T-helper 1 cell treated with Interleukin-12 subunit alpha and Interleukin-12 subunit beta and Interleukin-4 antibody, amounts not matched to agents 30 ng/mL and 1 ng/mL, for 36 hours (primary cell): ENCODE measurements at regions not wholly inside any gene's neighbourhood (a gene's known extent, or its start where the extent isn't known, plus 50 kb on each side); places are given as distances from the start of the nearest gene placed in this dataset.

ENCODE experiments used
- intact Hi-C: fragments of 100-400 bp; cut with micrococcal nuclease; formaldehyde crosslinking; loops from one replicate; pipeline ENCODE4 v1.15.1; 2024

GRCh38 chr13:70908795-70909194 lies 800.5 kb upstream of the KLHL1 start:
- intact Hi-C loops: no loop called here

DNA sequence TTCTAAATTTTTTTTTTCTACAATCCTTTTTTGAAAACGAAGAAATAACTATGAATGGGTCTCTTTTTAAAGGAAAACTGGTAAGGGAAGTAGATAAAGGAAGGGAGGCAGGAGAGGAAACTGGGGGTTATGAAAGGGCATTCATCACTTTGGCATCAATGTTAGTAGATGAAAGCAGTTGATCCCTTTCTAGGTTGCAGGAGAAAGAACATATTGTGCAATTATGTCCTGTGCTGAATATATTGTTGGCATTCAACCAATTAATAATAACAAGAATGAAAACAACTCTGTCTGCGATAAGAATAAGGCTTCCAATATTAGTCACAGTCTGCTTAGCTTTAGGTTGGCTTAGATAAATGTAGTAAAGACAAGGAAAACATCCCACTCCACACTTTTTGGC lies 796.8 kb upstream of the KLHL1 start:
- intact Hi-C loops: no loop called here

DNA sequence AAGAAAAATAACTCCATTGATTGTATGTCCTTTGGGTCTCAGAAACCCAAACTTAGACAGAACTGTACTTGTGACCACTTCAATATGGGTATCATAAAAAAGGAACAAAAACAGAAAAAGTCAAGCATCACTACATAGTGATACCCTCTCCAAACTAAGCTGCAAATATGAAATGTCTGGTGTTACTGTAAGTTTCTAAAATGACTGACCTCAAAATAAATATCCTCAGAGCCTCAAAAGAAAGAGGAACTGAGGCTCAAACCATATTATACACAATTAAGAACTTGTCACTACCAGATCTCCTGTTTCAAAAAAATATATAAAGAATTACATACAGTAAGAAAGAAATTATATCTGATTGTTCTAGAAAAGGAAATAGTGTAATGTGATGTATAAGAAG lies 787.9 kb upstream of the KLHL1 start:
- intact Hi-C loops: no loop called here

DNA sequence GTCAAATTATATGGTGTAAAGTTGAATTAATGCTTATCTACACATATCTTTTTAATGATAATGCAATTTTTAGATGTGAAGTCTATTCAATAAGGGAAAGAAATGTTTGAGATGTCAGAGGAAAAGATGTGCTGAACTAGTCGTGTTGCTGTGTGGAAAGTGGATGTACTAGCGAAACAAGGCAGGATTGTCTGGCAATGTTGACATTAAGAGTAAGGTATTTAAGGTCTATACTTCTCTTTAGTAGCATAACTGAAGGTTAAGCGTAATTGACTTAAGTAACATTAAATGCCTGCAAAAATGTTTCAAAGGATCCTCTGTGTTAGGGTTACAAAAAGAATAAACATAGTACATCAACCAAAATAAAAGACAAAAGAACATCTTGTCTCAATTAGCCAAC lies 787.3 kb upstream of the KLHL1 start:
- intact Hi-C loops: no loop called here

- intact Hi-C loops: no loop called here
Observed at GRCh38 chr13:70894258-70894657, 786.0 kb upstream of the KLHL1 start.

DNA sequence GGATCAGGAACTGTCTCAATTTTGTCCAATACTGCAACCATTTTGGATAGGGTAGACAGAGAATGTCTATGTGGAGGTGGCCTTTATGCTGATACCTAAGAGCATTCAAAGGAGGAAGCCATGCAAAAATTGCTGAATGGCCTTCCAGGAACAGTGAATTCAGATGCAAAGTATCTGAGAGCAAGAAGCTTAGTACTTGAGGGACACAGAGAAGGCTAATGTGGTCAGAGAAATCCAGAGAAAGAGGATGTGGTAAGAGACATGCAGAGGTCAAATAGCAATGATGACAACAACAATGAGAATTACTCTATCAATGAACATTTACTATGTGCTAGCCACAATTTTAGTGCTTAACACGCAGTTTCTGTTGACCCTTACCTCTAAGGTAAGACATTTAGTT lies 785.6 kb upstream of the KLHL1 start:
- intact Hi-C loops: no loop called here

DNA sequence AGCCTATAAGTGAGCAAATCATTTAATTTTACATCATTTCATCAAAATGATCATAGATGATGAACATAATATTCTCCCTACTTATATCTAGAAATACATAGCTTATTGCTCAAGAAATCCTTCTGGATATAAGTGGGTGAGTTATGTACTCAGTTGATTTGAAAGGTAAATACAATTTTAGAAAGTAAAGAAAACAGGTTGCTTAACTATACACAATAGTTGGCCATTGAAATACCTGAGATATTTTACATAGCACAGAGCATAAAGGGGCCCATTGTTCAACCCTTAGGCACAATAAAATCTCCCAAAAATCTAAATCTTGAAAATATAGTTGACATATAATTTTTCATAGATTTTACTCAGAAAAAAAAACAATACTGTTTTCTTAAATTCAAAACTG lies 782.0 kb upstream of the KLHL1 start:
- intact Hi-C loops: no loop called here

- intact Hi-C loops: no loop called here
Observed at GRCh38 chr13:70889163-70889562, 780.9 kb upstream of the KLHL1 start.

GRCh38 chr13:70884196-70884595 lies 775.9 kb upstream of the KLHL1 start:
- intact Hi-C loops: no loop called here

DNA sequence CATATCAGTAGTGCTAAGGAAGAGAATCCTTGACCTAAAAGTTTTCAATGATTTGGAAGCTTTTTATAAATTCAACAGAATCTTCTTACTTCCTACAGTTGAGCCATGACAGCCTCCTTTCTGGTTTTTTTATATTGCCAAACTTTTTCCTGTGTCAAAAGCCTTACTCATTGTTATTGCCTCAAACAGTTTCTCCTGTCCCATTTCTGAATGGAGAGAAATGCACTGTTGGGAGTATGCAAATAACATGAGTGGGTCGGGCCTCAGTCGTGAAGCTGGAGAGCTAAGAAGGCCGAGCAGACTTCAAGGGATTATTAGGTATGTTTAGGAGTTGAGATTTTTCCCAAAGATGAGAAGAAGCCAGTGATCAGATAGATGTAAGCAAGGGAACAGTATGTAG lies 766.4 kb upstream of the KLHL1 start:
- intact Hi-C loops: no loop called here

DNA sequence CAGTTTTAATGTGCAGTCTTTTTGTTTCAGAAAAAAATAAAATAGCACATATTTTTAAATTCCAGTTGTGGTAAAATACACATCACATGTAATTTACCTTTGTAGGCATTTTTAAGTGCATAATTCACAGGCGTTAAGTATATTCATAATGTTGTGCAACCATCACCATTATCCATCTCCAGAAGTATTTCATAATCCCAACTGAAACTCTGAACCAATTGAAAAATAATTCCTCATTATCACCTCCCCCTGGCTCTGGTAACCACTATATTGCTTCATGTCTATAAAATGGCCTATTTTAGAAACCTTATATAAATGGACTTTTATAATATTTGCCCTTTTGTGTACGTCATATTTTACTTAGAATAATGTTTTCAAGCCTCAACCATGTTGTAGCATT lies 756.5 kb upstream of the KLHL1 start:
- intact Hi-C loops: no loop called here

- intact Hi-C loops: no loop called here
Observed at GRCh38 chr13:70856711-70857110, 748.5 kb upstream of the KLHL1 start.

- intact Hi-C loops: no loop called here
Observed at GRCh38 chr13:70856025-70856424, 747.8 kb upstream of the KLHL1 start.

DNA sequence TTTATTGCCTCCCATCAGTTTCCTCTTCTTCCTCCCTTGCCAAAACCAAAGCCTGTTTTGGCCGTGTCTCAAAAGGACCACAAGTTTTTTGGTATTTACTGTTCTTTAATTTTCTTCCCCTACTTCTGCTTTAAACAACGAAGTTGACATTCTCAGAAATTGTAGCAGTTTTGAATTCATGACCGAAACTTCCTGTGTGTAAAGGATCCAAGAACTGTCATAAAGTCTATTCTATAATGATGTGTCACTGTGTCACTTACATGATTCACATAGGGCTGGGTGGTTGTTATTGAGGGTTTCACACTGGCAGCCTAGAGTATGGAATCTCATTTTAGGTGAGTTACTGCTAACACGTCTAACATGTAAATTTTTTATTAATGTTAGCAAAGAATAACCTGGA lies 741.0 kb upstream of the KLHL1 start:
- intact Hi-C loops: no loop called here

DNA sequence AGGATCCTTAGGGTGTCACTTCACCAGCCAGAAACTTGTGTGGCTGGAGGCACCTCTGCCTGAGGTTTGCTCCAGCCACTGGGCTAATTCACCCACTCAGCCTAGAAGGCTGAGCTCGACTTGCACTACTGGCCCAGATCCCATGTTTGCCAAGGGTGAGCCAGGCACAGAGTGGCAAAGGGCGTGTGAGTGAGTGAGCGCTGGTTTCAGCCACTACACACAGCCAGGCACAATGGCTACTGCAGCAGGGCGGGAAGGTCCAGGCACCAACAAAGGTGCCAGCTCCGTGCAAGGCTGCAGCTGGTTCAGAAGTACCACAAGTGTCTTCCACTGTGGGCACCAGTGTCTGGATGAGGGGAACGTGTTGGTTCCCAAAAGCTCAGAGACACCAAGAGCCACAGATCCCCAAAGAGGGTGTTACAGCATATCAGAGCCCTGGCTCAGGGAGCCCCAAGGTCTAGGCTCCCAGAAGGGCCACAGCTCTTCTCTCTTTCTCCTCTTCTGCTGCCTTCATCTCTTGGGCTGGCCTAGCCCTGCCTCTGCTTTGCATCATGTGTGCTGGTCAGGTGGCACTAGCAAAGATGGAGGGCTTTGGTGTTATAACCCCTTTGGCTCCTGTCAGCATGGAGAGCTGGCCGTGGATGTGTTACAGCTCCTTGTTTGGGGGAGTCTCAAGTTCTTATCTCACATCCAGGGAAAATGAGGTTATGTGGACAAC lies 736.3 kb upstream of the KLHL1 start:
- intact Hi-C loops: no loop called here

DNA sequence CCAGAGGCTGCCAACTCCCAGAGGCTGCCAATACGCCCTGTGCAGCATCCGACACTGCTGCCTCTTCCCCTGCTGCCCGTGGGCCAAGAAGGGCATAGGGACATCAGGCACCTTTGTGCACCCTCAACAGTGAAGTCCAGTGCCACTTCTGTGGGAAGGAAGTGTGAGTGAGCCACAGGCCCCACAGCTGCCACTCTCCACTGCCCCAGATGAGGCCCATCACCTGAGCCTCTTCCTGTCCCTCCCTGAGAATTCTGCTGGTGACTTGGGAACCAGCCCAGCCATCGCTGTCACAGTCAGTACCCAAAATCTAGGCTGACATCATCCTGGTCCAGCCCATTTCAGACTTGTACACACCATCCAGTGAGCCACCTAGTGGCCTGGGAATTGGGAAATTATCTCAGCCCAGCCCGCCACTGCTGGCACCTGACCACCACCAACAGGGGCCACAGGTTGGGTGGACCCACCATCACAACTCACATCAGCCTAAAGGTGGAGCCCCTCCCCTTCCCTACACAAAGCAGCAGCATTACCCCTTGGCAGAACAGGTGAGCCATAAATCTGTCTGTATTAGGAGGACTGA lies 733.9 kb upstream of the KLHL1 start:
- intact Hi-C loops: no loop called here

- intact Hi-C loops: no loop called here
Observed at GRCh38 chr13:70841240-70842061, 733.2 kb upstream of the KLHL1 start.

GRCh38 chr13:70835371-70835770 lies 727.1 kb upstream of the KLHL1 start:
- intact Hi-C loops: no loop called here

DNA sequence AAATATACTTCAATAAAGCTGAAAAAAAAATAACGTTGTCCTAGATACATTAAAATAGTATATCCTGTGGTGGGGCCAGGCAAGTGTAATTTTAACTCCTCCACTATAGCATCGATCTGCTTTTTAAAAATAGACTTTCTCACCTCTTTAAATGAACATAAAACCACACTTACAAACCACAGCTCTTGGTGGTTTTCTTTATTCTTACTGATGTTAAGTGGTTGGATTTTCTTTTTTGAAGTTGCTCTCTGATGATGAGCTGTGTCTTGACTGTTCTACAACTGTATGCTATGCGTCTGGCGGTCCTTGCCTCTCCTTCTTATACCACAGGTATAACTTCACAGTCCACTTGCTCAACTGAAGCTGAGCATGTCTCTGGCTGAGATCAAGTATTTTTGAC lies 721.5 kb upstream of the KLHL1 start:
- intact Hi-C loops: no loop called here

DNA sequence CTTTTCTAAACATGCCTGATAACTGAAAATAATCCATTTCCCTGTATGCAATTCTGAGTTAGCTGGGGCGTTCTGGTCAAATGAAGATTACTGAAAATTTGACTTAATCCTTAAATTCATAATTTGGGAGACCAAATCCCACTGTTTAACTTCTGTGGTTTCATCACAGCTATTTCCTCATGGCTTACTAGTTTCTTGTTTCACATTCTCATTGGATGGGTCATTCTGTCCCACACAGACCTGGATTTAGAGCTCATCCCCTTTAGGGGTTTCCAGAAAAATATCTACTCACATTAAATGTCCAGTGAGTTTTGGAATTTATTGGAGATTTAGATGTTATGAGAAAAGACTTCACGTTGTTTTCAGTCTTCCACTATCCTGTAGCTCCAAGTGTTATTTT lies 709.3 kb upstream of the KLHL1 start:
- intact Hi-C loops: no loop called here

DNA sequence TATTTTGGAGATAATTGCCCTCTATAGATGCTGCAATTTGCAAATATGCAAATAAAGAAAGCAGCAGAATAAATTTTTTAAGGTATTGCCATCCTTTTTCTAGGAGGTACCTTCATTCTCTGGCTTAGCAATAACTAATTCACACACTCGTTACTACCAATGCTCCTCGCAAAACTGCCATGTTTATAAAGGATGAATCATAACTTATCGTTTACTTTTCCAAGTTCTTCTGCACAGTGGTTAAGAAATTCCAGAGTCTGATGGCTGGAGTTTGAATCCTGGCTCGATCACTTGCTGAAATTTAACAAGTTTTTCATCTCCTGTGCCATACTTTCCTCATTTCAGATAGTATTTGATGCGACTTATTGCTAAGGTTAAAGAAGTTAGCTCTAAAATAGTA lies 708.6 kb upstream of the KLHL1 start:
- intact Hi-C loops: no loop called here

DNA sequence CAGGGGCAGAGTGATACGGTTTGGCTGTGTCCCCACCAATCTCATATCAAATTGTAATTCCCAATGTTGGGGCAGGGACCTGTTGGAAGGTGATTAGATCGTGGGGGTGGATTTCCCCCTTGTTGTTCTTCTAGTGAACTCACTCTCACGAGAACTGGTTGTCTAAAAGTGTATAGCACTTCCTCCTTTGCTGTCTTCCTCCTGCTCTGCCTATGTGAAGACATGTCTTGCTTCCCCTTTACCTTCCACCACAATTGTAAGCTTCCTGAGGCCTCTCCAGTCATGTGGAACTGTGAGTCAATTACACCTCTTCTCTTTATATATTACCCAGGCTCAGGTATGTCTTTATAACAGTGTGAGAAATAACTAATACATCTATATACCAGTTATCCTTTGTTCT lies 706.4 kb upstream of the KLHL1 start:
- intact Hi-C loops: no loop called here

- intact Hi-C loops: no loop called here
Observed at GRCh38 chr13:70812481-70812880, 704.2 kb upstream of the KLHL1 start.
